H9 (cell line): ENCODE measurements at regions not wholly inside any gene's neighbourhood (a gene's known extent, or its start where the extent isn't known, plus 50 kb on each side); places are given as distances from the start of the nearest gene placed in this dataset.

Source experiments
- DNase-seq: peaks from one replicate; pipeline ENCODE4 v3.0.0-alpha.2; 2017
- H2AFZ ChIP-seq: one replicate; pipeline ENCODE4 v1.6.1; 2013; ENCODE audit warnings: mild to moderate bottlenecking, low read length, control low read depth, moderate library complexity
- H2AK5ac ChIP-seq: 2 replicates; pipeline ENCODE4 v1.6.1; 2013; ENCODE audit warnings: low read length, control low read depth, mixed read lengths; ENCODE audit not compliant: insufficient read length
- H2BK120ac ChIP-seq: one replicate; pipeline ENCODE4 v1.6.1; 2013; ENCODE audit warnings: low read depth, mild to moderate bottlenecking, low read length, control low read depth, inconsistent platforms; ENCODE audit not compliant: poor library complexity, severe bottlenecking
- H2BK12ac ChIP-seq: 2 replicates; pipeline ENCODE4 v1.6.1; 2013; ENCODE audit warnings: low read length, control low read depth, mixed read lengths, low read depth; ENCODE audit not compliant: insufficient read length
- H2BK15ac ChIP-seq: 2 replicates; pipeline ENCODE4 v1.6.1; 2013; ENCODE audit warnings: low read depth, low read length, control low read depth
- H2BK20ac ChIP-seq: one replicate; pipeline ENCODE4 v1.6.1; 2013; ENCODE audit warnings: low read depth, mild to moderate bottlenecking, low read length, control low read depth, inconsistent platforms; ENCODE audit not compliant: poor library complexity, severe bottlenecking
- H2BK5ac ChIP-seq: 2 replicates; pipeline ENCODE4 v1.6.1; 2013; ENCODE audit warnings: low read length, control low read depth, mixed read lengths; ENCODE audit not compliant: insufficient read length
- H3K14ac ChIP-seq: 2 replicates; pipeline ENCODE4 v1.6.1; 2013; ENCODE audit warnings: low read length, control low read depth; ENCODE audit not compliant: insufficient read depth
- H3K18ac ChIP-seq: 2 replicates; pipeline ENCODE4 v1.6.1; 2013; ENCODE audit warnings: low read depth, mild to moderate bottlenecking, mixed read lengths, low read length, control low read depth; ENCODE audit not compliant: insufficient read length
- H3K23ac ChIP-seq: 2 replicates; pipeline ENCODE4 v1.6.1; 2013; ENCODE audit warnings: low read length, control low read depth, mixed read lengths, low read depth; ENCODE audit not compliant: insufficient read length
- H3K23me2 ChIP-seq: 2 replicates; pipeline ENCODE4 v1.6.1; 2013; ENCODE audit warnings: low read depth, mild to moderate bottlenecking, mixed read lengths, low read length, control low read depth; ENCODE audit not compliant: insufficient read length, poor library complexity, severe bottlenecking
- H3K27ac ChIP-seq: 2 replicates; pipeline ENCODE4 v1.5.1; 2013; ENCODE audit warnings: low read length, control low read depth, mixed read lengths, low read depth; ENCODE audit not compliant: insufficient read length
- H3K27me3 ChIP-seq: 2 replicates; pipeline ENCODE4 v1.6.1; 2013; ENCODE audit warnings: low read length, control low read depth, inconsistent platforms; ENCODE audit not compliant: insufficient read depth
- H3K4ac ChIP-seq: 2 replicates; pipeline ENCODE4 v1.6.1; 2013; ENCODE audit warnings: low read depth, mild to moderate bottlenecking, control low read depth, inconsistent platforms, low read length, moderate library complexity
- H3K4me1 ChIP-seq: 2 replicates; pipeline ENCODE4 v1.6.1; 2013; ENCODE audit warnings: low read length, control low read depth, inconsistent platforms; ENCODE audit not compliant: insufficient read depth
- H3K4me2 ChIP-seq: 2 replicates; pipeline ENCODE4 v1.6.1; 2013; ENCODE audit warnings: low read length, control low read depth, mixed read lengths; ENCODE audit not compliant: insufficient read length, insufficient read depth
- H3K56ac ChIP-seq: 2 replicates; pipeline ENCODE4 v1.6.1; 2013; ENCODE audit warnings: low read depth, mild to moderate bottlenecking, mixed read lengths, low read length, control low read depth; ENCODE audit not compliant: insufficient read length
- H3K79me1 ChIP-seq: 2 replicates; pipeline ENCODE4 v1.6.1; 2013; ENCODE audit warnings: low read depth, mild to moderate bottlenecking, moderate library complexity, low read length, control low read depth, inconsistent platforms; ENCODE audit not compliant: insufficient read depth, poor library complexity, severe bottlenecking
- H3K79me2 ChIP-seq: 2 replicates; pipeline ENCODE4 v1.6.1; 2013; ENCODE audit warnings: low read length, control low read depth, inconsistent platforms; ENCODE audit not compliant: insufficient read depth
- H3K9ac ChIP-seq: 2 replicates; pipeline ENCODE4 v1.6.1; 2013; ENCODE audit warnings: low read length, control low read depth, mixed read lengths; ENCODE audit not compliant: insufficient read length; ENCODE audit errors: extremely low read depth
- H3K9me3 ChIP-seq: one replicate; pipeline ENCODE4 v1.6.1; 2013; ENCODE audit warnings: low read depth, low read length, inconsistent platforms; ENCODE audit not compliant: control insufficient read depth
- H3T11ph ChIP-seq: one replicate; pipeline ENCODE4 v1.6.1; 2013; ENCODE audit warnings: mild to moderate bottlenecking, low read length, control low read depth, inconsistent platforms
- H4K20me1 ChIP-seq: one replicate; pipeline ENCODE4 v1.6.1; 2013; ENCODE audit not compliant: control insufficient read depth, insufficient read length, insufficient read depth
- H4K5ac ChIP-seq: 2 replicates; pipeline ENCODE4 v1.6.1; 2013; ENCODE audit warnings: low read depth, mild to moderate bottlenecking, mixed read lengths, low read length, control low read depth; ENCODE audit not compliant: insufficient read length
- H4K8ac ChIP-seq: replicated peaks from 2 replicates; pipeline ENCODE4 v1.6.1; 2013; ENCODE audit warnings: low read length, control low read depth, mixed read lengths, low read depth; ENCODE audit not compliant: insufficient read length
- H4K91ac ChIP-seq: 2 replicates; pipeline ENCODE4 v1.6.1; 2013; ENCODE audit warnings: low read depth, mild to moderate bottlenecking, moderate library complexity, mixed read lengths, low read length, control low read depth; ENCODE audit not compliant: insufficient read length
- H3K27ac Mint-ChIP-seq, 3 experiments: 2 replicates in 2 of 3; 3 replicates in 1 of 3; pipeline ENCODE4 v1.8.0; 2020 to 2021; ENCODE audit warnings: mixed read lengths in 3 of 3, mild to moderate bottlenecking in 1 of 3, moderate library complexity in 1 of 3
- H3K27me3 Mint-ChIP-seq: 2 replicates; pipeline ENCODE4 v1.8.0; 2021; ENCODE audit warnings: low read depth, mild to moderate bottlenecking, moderate library complexity, mixed read lengths
- H3K36me3 Mint-ChIP-seq, 3 experiments: 2 replicates in 2 of 3; 3 replicates in 1 of 3; pipeline ENCODE4 v1.8.0; 2020 to 2021; ENCODE audit warnings: low read depth in 3 of 3, mixed read lengths in 3 of 3; ENCODE audit not compliant: insufficient read depth in 1 of 3
- H3K4me1 Mint-ChIP-seq, 2 experiments: 2 replicates each; pipeline ENCODE4 v1.8.0; 2020; ENCODE audit warnings: mixed read lengths in 2 of 2
- H3K4me3 Mint-ChIP-seq, 2 experiments: 2 replicates in 1 of 2; 3 replicates in 1 of 2; pipeline ENCODE4 v1.8.0; 2020 to 2021; ENCODE audit warnings: mild to moderate bottlenecking in 2 of 2, mixed read lengths in 2 of 2, moderate library complexity in 1 of 2
- H3K9me3 Mint-ChIP-seq, 2 experiments: 2 replicates in 1 of 2; 3 replicates in 1 of 2; pipeline ENCODE4 v1.8.0; 2020; ENCODE audit warnings: mild to moderate bottlenecking in 2 of 2, mixed read lengths in 2 of 2, moderate library complexity in 1 of 2
- CTCF ChIP-seq: fragments of 200-600 bp; sonication (generic); conservative IDR thresholded peaks from 3 replicates; pipeline ENCODE4 v1.8.0; 2021; ENCODE audit warnings: antibody characterized with exemption, mild to moderate bottlenecking

- Histone ChIP-seq H2AFZ (no peak overlapping the region), H3K4me2 (no peak overlapping the region), H3K79me1 (no peaks in the 10 kb centered on the region), H2BK20ac (no peak overlapping the region), H3K23me2 (no peaks in the 10 kb centered on the region), H4K20me1 (no peaks in the 10 kb centered on the region), H3K27ac (no peak overlapping the region), H3K4ac (no peak overlapping the region), H3K14ac (no peak overlapping the region), H3K79me2 (no peaks in the 10 kb centered on the region), H2AK5ac (no peak overlapping the region), H3K56ac (no peak overlapping the region), H3K18ac (no peak overlapping the region), H3K9ac (no peak overlapping the region), H2BK15ac (no peak overlapping the region), H2BK12ac (no peak overlapping the region), H3K23ac (no peak overlapping the region), H4K91ac (no peak overlapping the region), H4K5ac (no peak overlapping the region), H3K9me3 (no peaks in the 10 kb centered on the region), H2BK120ac (no peak overlapping the region), H3T11ph (no peak overlapping the region), H3K27me3 (no peaks in the 10 kb centered on the region), H3K4me1 (no peaks in the 10 kb centered on the region), H4K8ac (no peak overlapping the region), H2BK5ac (no peak overlapping the region)
- no peaks in the 10 kb centered on the region for H3K4me1 Mint-ChIP-seq
- no peaks in the 10 kb centered on the region for H3K9me3 Mint-ChIP-seq
- H3K4me3 Mint-ChIP-seq = no peak overlapping the region
- H3K36me3 Mint-ChIP-seq = no peaks in the 10 kb centered on the region
- no peaks in the 10 kb centered on the region; the same call in 1 of the 2 replicates for H3K27me3 Mint-ChIP-seq
- H3K27ac Mint-ChIP-seq = no peak overlapping the region
- no peak for TF ChIP-seq CTCF
- no peak for DNase-seq
Measured at GRCh38 chr7:106986450-106986977, 58.0 kb upstream of the PRKAR2B start.
